ENCODE measurements at regions not wholly inside any gene's neighbourhood (a gene's known extent, or its start where the extent isn't known, plus 50 kb on each side); places are given as distances from the start of the nearest gene placed in this dataset.

DNA sequence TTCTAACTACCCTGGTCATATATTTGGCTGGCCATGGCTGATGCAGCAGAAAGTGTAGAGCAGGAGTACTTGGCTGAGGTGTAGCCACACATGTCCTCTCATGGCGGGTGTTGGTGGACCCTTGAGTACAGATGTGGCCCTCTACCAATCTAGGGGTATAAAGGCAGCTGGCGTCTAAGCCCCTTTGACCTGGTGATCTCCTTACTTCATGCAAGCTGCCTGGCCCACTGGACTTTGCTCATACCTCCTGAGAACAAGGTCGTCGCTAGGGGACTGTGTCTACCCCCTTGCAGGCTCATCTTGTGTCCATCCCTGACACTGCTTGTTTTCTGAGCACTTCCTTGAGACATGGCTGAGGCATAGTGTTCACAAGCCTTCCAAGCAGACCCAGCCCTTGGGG lies 287.8 kb downstream of the RPS24 start:
- H3K27ac ChIP-seq (ENCODE audit: low read length in 2 of 2), result no peak overlapping the region
- intact Hi-C loops (cut with micrococcal nuclease), result no loop called here
- no peaks in the 10 kb centered on the region for H3K4me1 Mint-ChIP-seq
- ATAC-seq (ENCODE audit: low read depth) (no peak), DNase-seq (no peak)
- 92% methylated on average over 4 of the region's 4 CpGs for WGBS (ENCODE audit: insufficient coverage)
- H3K9ac ChIP-seq (ENCODE audit: low read length), result no peak overlapping the region
- no peak overlapping the region for H2AFZ ChIP-seq (ENCODE audit: insufficient read depth, low read depth, low read length, poor library complexity, severe bottlenecking)
- H3K79me2 ChIP-seq (ENCODE audit: control insufficient read depth, insufficient read depth, low read length), result no peaks in the 10 kb centered on the region
- no peak for TF ChIP-seq EZH2 (IDR thresholded peaks at IDR 0.05; ENCODE audit: borderline replicate concordance, insufficient read depth, low read depth, low read length, poor library complexity, severe bottlenecking)
- TF ChIP-seq, protein P1, sequence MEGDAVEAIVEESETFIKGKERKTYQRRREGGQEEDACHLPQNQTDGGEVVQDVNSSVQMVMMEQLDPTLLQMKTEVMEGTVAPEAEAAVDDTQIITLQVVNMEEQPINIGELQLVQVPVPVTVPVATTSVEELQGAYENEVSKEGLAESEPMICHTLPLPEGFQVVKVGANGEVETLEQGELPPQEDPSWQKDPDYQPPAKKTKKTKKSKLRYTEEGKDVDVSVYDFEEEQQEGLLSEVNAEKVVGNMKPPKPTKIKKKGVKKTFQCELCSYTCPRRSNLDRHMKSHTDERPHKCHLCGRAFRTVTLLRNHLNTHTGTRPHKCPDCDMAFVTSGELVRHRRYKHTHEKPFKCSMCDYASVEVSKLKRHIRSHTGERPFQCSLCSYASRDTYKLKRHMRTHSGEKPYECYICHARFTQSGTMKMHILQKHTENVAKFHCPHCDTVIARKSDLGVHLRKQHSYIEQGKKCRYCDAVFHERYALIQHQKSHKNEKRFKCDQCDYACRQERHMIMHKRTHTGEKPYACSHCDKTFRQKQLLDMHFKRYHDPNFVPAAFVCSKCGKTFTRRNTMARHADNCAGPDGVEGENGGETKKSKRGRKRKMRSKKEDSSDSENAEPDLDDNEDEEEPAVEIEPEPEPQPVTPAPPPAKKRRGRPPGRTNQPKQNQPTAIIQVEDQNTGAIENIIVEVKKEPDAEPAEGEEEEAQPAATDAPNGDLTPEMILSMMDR (IDR thresholded peaks at IDR 0.05), result no peak
- no peak overlapping the region for H3K4me3 ChIP-seq (ENCODE audit: control extremely low read depth in 1 of 5, extremely low read depth in 1 of 5, insufficient read depth in 1 of 5, low read depth in 2 of 5, low read length in 4 of 5)
- H3K27me3 ChIP-seq (replicated peaks in 1 of 4; ENCODE audit: control extremely low read depth in 1 of 4, control insufficient read depth in 3 of 4, insufficient read depth in 4 of 4, low read length in 3 of 4), result no peaks in the 10 kb centered on the region
- no peak overlapping the region for H3K4me2 ChIP-seq (replicated peaks; ENCODE audit: low read depth, low read length, poor library complexity, severe bottlenecking)
- ChIA-PET POLR2A (no interaction called here), CTCF (no interaction called here)
- no peaks in the 10 kb centered on the region for H3K4me1 ChIP-seq (ENCODE audit: control insufficient read depth in 2 of 2, insufficient read depth in 2 of 2, low read length in 2 of 2)
- peaks cover 8% of the 10 kb centered on the region for H3K9me3 Mint-ChIP-seq (ENCODE audit: insufficient read depth)
- peaks cover 0 to 11% (median 7%) of the 10 kb centered on the region in 3 donors for H3K9me3 ChIP-seq (ENCODE audit: control extremely low read depth in 1 of 3, control insufficient read depth in 2 of 3, insufficient read depth in 1 of 3, low read length in 2 of 3)
- no peak overlapping the region for H3K4me3 Mint-ChIP-seq
- no peaks in the 10 kb centered on the region for H4K20me1 ChIP-seq (ENCODE audit: control insufficient read depth, insufficient read depth, low read length, poor library complexity, severe bottlenecking)
- peaks cover 4% of the 10 kb centered on the region for H3K27me3 Mint-ChIP-seq
- H3K27ac Mint-ChIP-seq, result no peak overlapping the region
- no peaks in the 10 kb centered on the region for H3K36me3 ChIP-seq (replicated peaks in 1 of 2; ENCODE audit: control extremely low read depth in 1 of 2, control insufficient read depth in 1 of 2, extremely low read depth in 1 of 2, insufficient read depth in 2 of 2, low read length in 1 of 2)

DNA sequence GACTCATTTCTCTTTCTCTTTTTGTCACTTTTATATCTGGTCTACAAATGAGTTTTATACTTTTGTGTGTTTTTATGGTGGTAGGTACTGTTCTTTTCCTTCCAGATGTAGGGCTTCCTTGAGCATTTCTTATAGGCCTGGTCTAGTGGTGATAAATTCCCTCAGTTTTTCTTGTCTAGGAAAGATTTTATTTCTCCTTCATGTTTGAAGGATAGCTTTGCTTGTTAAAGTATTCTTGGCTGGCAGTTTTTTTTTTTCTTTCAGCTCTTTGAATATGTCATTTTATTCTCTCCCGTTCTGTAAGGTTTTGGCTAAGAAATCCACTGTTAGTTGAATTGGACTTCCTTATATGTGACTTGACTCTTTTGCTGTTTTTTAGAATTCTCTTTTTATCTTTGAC lies 292.7 kb downstream of the RPS24 start:
- ChIA-PET POLR2A (no interaction called here), CTCF (interaction anchor here (0.7 kb wide), 1 partner anchor 12 kb away, joined by 3 read pairs; no protein-coding TSS in a partner anchor)
- TF ChIP-seq, protein P1 (IDR thresholded peaks at IDR 0.05), result no peak
- TF ChIP-seq EZH2 (IDR thresholded peaks at IDR 0.05; ENCODE audit: borderline replicate concordance, insufficient read depth, low read depth, low read length, poor library complexity, severe bottlenecking), result no peak
- Mint-ChIP-seq H3K27me3 (peaks cover 15% of the 10 kb centered on the region), H3K9me3 (ENCODE audit: insufficient read depth) (peaks cover 10% of the 10 kb centered on the region), H3K4me1 (no peaks in the 10 kb centered on the region), H3K4me3 (no peak overlapping the region), H3K27ac (no peak overlapping the region)
- no CpG with 5 or more reads among the region's 1 CpG for WGBS (ENCODE audit: insufficient coverage)
- Histone ChIP-seq H3K9me3 (ENCODE audit: control extremely low read depth in 1 of 3, control insufficient read depth in 2 of 3, insufficient read depth in 1 of 3, low read length in 2 of 3) (peaks cover 10 to 23% (median 15%) of the 10 kb centered on the region in 3 donors), H3K27me3 (replicated peaks in 1 of 4; ENCODE audit: control extremely low read depth in 1 of 4, control insufficient read depth in 3 of 4, insufficient read depth in 4 of 4, low read length in 3 of 4) (peaks cover 0 to 10% (median 3%) of the 10 kb centered on the region in 4 experiments), H4K20me1 (ENCODE audit: control insufficient read depth, insufficient read depth, low read length, poor library complexity, severe bottlenecking) (no peaks in the 10 kb centered on the region), H3K4me3 (ENCODE audit: control extremely low read depth in 1 of 5, extremely low read depth in 1 of 5, insufficient read depth in 1 of 5, low read depth in 2 of 5, low read length in 4 of 5) (no peak overlapping the region), H3K4me2 (replicated peaks; ENCODE audit: low read depth, low read length, poor library complexity, severe bottlenecking) (no peak overlapping the region), H3K4me1 (ENCODE audit: control insufficient read depth in 2 of 2, insufficient read depth in 2 of 2, low read length in 2 of 2) (no peaks in the 10 kb centered on the region), H3K36me3 (replicated peaks in 1 of 2; ENCODE audit: control extremely low read depth in 1 of 2, control insufficient read depth in 1 of 2, extremely low read depth in 1 of 2, insufficient read depth in 2 of 2, low read length in 1 of 2) (no peaks in the 10 kb centered on the region), H3K27ac (ENCODE audit: low read length in 2 of 2) (no peak overlapping the region), H3K79me2 (ENCODE audit: control insufficient read depth, insufficient read depth, low read length) (no peaks in the 10 kb centered on the region), H2AFZ (ENCODE audit: insufficient read depth, low read depth, low read length, poor library complexity, severe bottlenecking) (no peak overlapping the region), H3K9ac (ENCODE audit: low read length) (no peak overlapping the region)
- no peak for ATAC-seq (ENCODE audit: low read depth)
- intact Hi-C loops (cut with micrococcal nuclease), result no loop called here
- DNase-seq, result no peak
